Skin epidermis (tissue), 12 donors: ENCODE measurements at regions not wholly inside any gene's neighbourhood (a gene's known extent, or its start where the extent isn't known, plus 50 kb on each side); places are given as distances from the start of the nearest gene placed in this dataset.
"Not testable (repeated sequence)": the region's sequence is repeated elsewhere in the genome, so short reads cannot be mapped to it uniquely, and the experiment has no call there.

Experiments used
- H3K27ac ChIP-seq, 21 experiments: fragments of 200-600 bp; sonication (generic) in 11 of 21; one replicate each; pipeline ENCODE4 v1.5.0; 2020; ENCODE audit warnings: mild to moderate bottlenecking in 3 of 21, inconsistent platforms in 2 of 21, moderate library complexity in 2 of 21
- H3K4me3 ChIP-seq, 7 experiments: fragments of 200-600 bp; sonication (generic) in 2 of 7; one replicate each; pipeline ENCODE4 v1.5.0; 2020; ENCODE audit warnings: inconsistent platforms in 2 of 7, mild to moderate bottlenecking in 2 of 7, moderate library complexity in 1 of 7

- H3K4me3 ChIP-seq, H3K27ac ChIP-seq: not testable (repeated sequence)
These were observed 3051.6 kb downstream of the RPIA start for GRCh38 chr2:91742973-91743490.

GRCh38 chr2:91743910-91744309 is 3052.4 kb downstream of the RPIA start:
- not testable (repeated sequence) for H3K4me3 ChIP-seq, H3K27ac ChIP-seq

GRCh38 chr2:91744700-91745141 is 3053.2 kb downstream of the RPIA start:
- not testable (repeated sequence) for H3K27ac ChIP-seq, H3K4me3 ChIP-seq

GRCh38 chr2:91748902-91749301 is 3057.4 kb downstream of the RPIA start:
- Histone ChIP-seq H3K4me3 (no peak overlapping the region), H3K27ac (no peak overlapping the region)

- H3K4me3 ChIP-seq, H3K27ac ChIP-seq: not testable (repeated sequence)
These were observed 3058.2 kb downstream of the RPIA start for GRCh38 chr2:91749665-91750064.

- H3K4me3 ChIP-seq, H3K27ac ChIP-seq: not testable (repeated sequence)
These were observed 3068.0 kb downstream of the RPIA start for GRCh38 chr2:91759361-91759941.

- not testable (repeated sequence) for H3K4me3 ChIP-seq, H3K27ac ChIP-seq
These were observed 3069.2 kb downstream of the RPIA start for GRCh38 chr2:91760672-91761071.

- not testable (repeated sequence) for H3K27ac ChIP-seq, H3K4me3 ChIP-seq
These were observed 3070.8 kb downstream of the RPIA start for GRCh38 chr2:91762312-91762711.

GRCh38 chr2:91763710-91764109 is 3072.2 kb downstream of the RPIA start:
- peak overlapping the region in 1 of 21 experiments; percentile 57 for H3K27ac ChIP-seq
- H3K4me3 ChIP-seq: not testable (repeated sequence)

- H3K27ac ChIP-seq, H3K4me3 ChIP-seq: not testable (repeated sequence)
These were observed 3073.1 kb downstream of the RPIA start for GRCh38 chr2:91764581-91765002.

GRCh38 chr2:91765018-91765754 is 3073.7 kb downstream of the RPIA start:
- peak overlapping the region in 1 of 21 experiments; percentile 21 for H3K27ac ChIP-seq
- H3K4me3 ChIP-seq: not testable (repeated sequence)

- peak overlapping the region in 2 of 21 experiments; percentile 7 to 54 for H3K27ac ChIP-seq
- not testable (repeated sequence) for H3K4me3 ChIP-seq
These were observed 3075.0 kb downstream of the RPIA start for GRCh38 chr2:91766349-91767048.

- H3K27ac ChIP-seq, H3K4me3 ChIP-seq: not testable (repeated sequence)
These were observed 3076.8 kb downstream of the RPIA start for GRCh38 chr2:91768301-91768700.

GRCh38 chr2:91768997-91769396 is 3077.5 kb downstream of the RPIA start:
- not testable (repeated sequence) for H3K4me3 ChIP-seq, H3K27ac ChIP-seq

- not testable (repeated sequence) for H3K4me3 ChIP-seq, H3K27ac ChIP-seq
These were observed 3078.6 kb downstream of the RPIA start for GRCh38 chr2:91770046-91770575.

- not testable (repeated sequence) for H3K4me3 ChIP-seq, H3K27ac ChIP-seq
These were observed 3080.1 kb downstream of the RPIA start for GRCh38 chr2:91771604-91772003.

- H3K27ac ChIP-seq, H3K4me3 ChIP-seq: not testable (repeated sequence)
These were observed 3080.9 kb downstream of the RPIA start for GRCh38 chr2:91772240-91772937.

GRCh38 chr2:91773810-91774209 is 3082.3 kb downstream of the RPIA start:
- H3K4me3 ChIP-seq, H3K27ac ChIP-seq: not testable (repeated sequence)

GRCh38 chr2:91775193-91775592 is 3083.7 kb downstream of the RPIA start:
- not testable (repeated sequence) for H3K27ac ChIP-seq, H3K4me3 ChIP-seq

- H3K27ac ChIP-seq, H3K4me3 ChIP-seq: not testable (repeated sequence)
These were observed 3088.9 kb downstream of the RPIA start for GRCh38 chr2:91780324-91780723.
